ENCODE measurements at regions not wholly inside any gene's neighbourhood (a gene's known extent, or its start where the extent isn't known, plus 50 kb on each side); places are given as distances from the start of the nearest gene placed in this dataset.

DNA sequence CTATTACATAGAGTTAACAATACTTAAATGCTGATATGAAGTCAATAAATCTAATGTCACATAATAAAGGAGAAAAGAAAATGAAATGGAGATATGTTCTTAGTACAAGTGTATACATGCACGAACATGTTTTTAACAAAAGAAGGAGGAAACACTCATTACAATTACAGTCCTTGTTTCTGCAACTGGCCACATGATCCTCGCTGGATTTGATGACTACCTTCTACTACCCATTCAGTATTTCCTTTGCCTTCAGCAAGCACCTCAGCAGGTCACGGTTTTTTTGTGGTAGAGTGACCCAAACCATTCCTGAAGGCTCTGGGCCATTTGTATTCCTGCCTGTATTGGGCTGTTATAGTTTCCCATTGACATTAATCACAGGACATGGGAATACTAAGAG is 172.8 kb upstream of the CXADR start:
- Histone ChIP-seq H3K4me1 (ENCODE audit: control insufficient read depth, insufficient read depth, low read length) (no peaks in the 10 kb centered on the region), H3K4me3 (ENCODE audit: low read depth, low read length) (no peak overlapping the region), H3K27me3 (ENCODE audit: control insufficient read depth, insufficient read depth, low read length) (no peaks in the 10 kb centered on the region), H3K36me3 (ENCODE audit: control insufficient read depth, insufficient read depth, low read length) (no peaks in the 10 kb centered on the region), H3K27ac (ENCODE audit: low read depth, low read length) (no peak overlapping the region), H3K9me3 (ENCODE audit: control insufficient read depth, insufficient read depth, low read depth, low read length) (no peaks in the 10 kb centered on the region), H3K9ac (ENCODE audit: low read length) (no peak overlapping the region)

DNA sequence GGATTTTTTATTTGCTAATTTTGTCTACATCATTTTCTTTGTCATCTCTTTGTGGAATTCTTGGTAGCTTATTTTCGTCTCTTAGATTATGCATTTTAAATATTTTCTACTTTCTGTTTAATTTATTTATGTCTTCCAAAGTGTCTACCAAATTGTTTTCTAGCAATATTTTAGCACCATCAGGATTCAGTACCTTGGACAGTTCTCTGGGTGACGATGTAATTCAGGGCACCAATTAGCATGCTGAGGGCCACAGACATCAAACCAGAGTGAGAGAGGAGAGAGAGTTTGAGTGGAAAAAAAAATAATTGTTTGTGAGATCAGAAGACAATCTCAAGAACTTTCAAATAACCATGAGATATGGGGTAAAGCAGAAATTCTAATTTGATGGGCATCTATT is 169.8 kb upstream of the CXADR start:
- Histone ChIP-seq H3K9ac (ENCODE audit: low read length) (no peak overlapping the region), H3K27me3 (ENCODE audit: control insufficient read depth, insufficient read depth, low read length) (no peaks in the 10 kb centered on the region), H3K36me3 (ENCODE audit: control insufficient read depth, insufficient read depth, low read length) (no peaks in the 10 kb centered on the region), H3K9me3 (ENCODE audit: control insufficient read depth, insufficient read depth, low read depth, low read length) (no peaks in the 10 kb centered on the region), H3K4me1 (ENCODE audit: control insufficient read depth, insufficient read depth, low read length) (no peaks in the 10 kb centered on the region), H3K4me3 (ENCODE audit: low read depth, low read length) (no peak overlapping the region), H3K27ac (ENCODE audit: low read depth, low read length) (no peak overlapping the region)

- no peaks in the 10 kb centered on the region for H3K36me3 ChIP-seq (ENCODE audit: control insufficient read depth, insufficient read depth, low read length)
- no peak overlapping the region for H3K4me3 ChIP-seq (ENCODE audit: low read depth, low read length)
- H3K9ac ChIP-seq (ENCODE audit: low read length), result no peak overlapping the region
- no peak overlapping the region for H3K27ac ChIP-seq (ENCODE audit: low read depth, low read length)
- H3K9me3 ChIP-seq (ENCODE audit: control insufficient read depth, insufficient read depth, low read depth, low read length), result no peaks in the 10 kb centered on the region
- no peaks in the 10 kb centered on the region for H3K4me1 ChIP-seq (ENCODE audit: control insufficient read depth, insufficient read depth, low read length)
- no peaks in the 10 kb centered on the region for H3K27me3 ChIP-seq (ENCODE audit: control insufficient read depth, insufficient read depth, low read length)
Observed at GRCh38 chr21:17348357-17348756, 164.5 kb upstream of the CXADR start.

DNA sequence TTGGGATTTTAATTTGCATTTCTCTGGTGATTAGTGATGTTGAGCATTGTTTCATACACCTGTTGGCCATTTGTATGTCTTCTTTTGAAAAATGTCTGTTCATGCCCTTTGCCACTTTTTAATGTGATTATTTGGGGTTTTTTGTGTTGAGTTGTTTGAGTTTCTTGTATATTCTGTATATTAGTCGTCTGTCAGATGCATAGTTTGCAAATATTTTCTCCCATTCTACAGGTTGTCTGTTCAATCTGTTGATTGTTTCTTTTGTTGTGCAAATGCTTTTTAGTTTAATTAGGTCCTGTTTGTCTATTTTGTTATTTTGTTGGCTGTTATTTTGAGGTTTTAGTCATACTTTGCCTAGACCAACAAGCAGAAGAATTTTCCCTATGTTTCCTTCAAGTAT is 164.0 kb upstream of the CXADR start:
- no peaks in the 10 kb centered on the region for H3K36me3 ChIP-seq (ENCODE audit: control insufficient read depth, insufficient read depth, low read length)
- H3K27ac ChIP-seq (ENCODE audit: low read depth, low read length), result no peak overlapping the region
- H3K4me1 ChIP-seq (ENCODE audit: control insufficient read depth, insufficient read depth, low read length), result no peaks in the 10 kb centered on the region
- no peak overlapping the region for H3K9ac ChIP-seq (ENCODE audit: low read length)
- no peaks in the 10 kb centered on the region for H3K9me3 ChIP-seq (ENCODE audit: control insufficient read depth, insufficient read depth, low read depth, low read length)
- no peak overlapping the region for H3K4me3 ChIP-seq (ENCODE audit: low read depth, low read length)
- H3K27me3 ChIP-seq (ENCODE audit: control insufficient read depth, insufficient read depth, low read length), result no peaks in the 10 kb centered on the region

DNA sequence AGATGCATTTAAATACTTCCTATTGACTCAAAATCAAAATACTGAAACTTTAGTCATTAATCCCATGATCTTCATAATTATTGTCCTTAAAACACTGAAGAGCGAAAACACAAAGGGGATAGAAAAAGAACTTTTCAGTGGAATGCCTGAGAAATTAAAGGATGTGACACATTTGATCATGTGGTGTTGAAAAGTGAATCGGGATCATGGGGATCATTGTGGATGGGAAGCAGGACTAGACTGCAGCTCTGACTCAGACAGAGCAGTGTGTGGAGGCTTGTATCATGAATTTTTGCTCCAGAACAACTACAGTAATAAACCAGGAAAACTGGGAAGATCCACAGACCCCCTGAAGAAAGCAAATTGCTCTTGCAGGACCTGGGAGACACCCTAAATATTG is 161.1 kb upstream of the CXADR start:
- H3K27me3 ChIP-seq (ENCODE audit: control insufficient read depth, insufficient read depth, low read length), result no peaks in the 10 kb centered on the region
- H3K4me3 ChIP-seq (ENCODE audit: low read depth, low read length), result no peak overlapping the region
- no peak overlapping the region for H3K27ac ChIP-seq (ENCODE audit: low read depth, low read length)

DNA sequence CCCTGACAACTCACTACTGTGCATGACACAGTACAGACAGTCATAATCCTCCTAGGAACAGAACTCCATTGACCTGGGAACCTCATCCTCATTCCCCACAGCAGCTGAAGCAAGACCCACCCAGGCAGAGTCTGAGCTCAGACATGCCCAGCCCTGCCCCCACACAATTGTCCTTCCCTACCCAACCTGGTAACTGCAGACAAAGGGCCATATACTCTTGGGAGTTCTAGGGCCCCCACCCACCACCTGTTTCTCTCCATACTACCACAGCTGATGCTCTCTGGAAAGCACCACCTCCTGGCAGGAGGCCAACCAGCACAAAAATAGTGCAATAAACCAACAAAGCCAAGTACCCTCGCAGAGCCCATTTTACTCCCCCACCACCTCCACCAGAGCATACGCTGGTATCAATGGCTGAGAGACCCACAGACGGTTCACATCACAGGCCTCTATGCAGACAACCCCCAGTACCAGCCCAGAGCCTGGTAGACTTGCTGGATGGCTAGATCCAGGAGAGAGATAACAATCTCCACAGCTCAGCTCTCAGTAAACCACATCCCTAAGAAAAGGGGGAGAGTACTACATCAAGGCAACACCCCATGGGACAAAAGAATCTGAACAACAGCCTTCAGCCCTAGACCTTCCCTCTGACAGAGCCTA is 159.7 kb upstream of the CXADR start:
- H3K27me3 ChIP-seq (ENCODE audit: control insufficient read depth, insufficient read depth, low read length), result no peaks in the 10 kb centered on the region
- H3K4me3 ChIP-seq (ENCODE audit: low read depth, low read length), result no peak overlapping the region
- H3K9me3 ChIP-seq (ENCODE audit: control insufficient read depth, insufficient read depth, low read depth, low read length), result no peaks in the 10 kb centered on the region
- H3K27ac ChIP-seq (ENCODE audit: low read depth, low read length), result no peak overlapping the region
- no peaks in the 10 kb centered on the region for H3K36me3 ChIP-seq (ENCODE audit: control insufficient read depth, insufficient read depth, low read length)
- no peak overlapping the region for H3K9ac ChIP-seq (ENCODE audit: low read length)
- no peaks in the 10 kb centered on the region for H3K4me1 ChIP-seq (ENCODE audit: control insufficient read depth, insufficient read depth, low read length)

More for the DNA sequence above, 161.1 kb upstream of the CXADR start:
- no peaks in the 10 kb centered on the region for H3K4me1 ChIP-seq (ENCODE audit: control insufficient read depth, insufficient read depth, low read length)
- H3K9ac ChIP-seq (ENCODE audit: low read length), result no peak overlapping the region
- no peaks in the 10 kb centered on the region for H3K36me3 ChIP-seq (ENCODE audit: control insufficient read depth, insufficient read depth, low read length)
- no peaks in the 10 kb centered on the region for H3K9me3 ChIP-seq (ENCODE audit: control insufficient read depth, insufficient read depth, low read depth, low read length)

DNA sequence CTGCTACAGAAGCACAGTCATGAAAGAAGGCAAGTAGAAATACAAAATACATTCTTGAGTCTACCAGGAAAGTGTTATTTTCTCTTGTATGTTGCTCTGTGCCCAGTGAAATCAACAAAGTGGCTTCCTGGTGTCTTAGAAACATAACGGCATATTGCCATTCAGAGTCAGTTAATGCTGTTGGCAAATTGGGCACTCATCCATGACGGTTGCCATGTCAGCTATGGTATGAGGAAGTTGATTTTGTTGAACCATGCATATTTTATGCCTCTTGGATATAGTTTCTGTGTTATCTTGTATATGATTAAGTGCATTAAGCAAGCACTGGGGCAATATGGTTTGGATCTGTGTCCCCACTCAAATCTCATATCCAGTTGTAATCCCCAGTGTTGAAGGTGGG is 153.1 kb upstream of the CXADR start:
- Histone ChIP-seq H3K36me3 (ENCODE audit: control insufficient read depth, insufficient read depth, low read length) (no peaks in the 10 kb centered on the region), H3K4me1 (ENCODE audit: control insufficient read depth, insufficient read depth, low read length) (no peaks in the 10 kb centered on the region), H3K9me3 (ENCODE audit: control insufficient read depth, insufficient read depth, low read depth, low read length) (no peaks in the 10 kb centered on the region), H3K27me3 (ENCODE audit: control insufficient read depth, insufficient read depth, low read length) (no peaks in the 10 kb centered on the region), H3K4me3 (ENCODE audit: low read depth, low read length) (no peak overlapping the region), H3K9ac (ENCODE audit: low read length) (no peak overlapping the region), H3K27ac (ENCODE audit: low read depth, low read length) (no peak overlapping the region)

GRCh38 chr21:17368748-17369363 is 144.0 kb upstream of the CXADR start:
- Histone ChIP-seq H3K36me3 (ENCODE audit: control insufficient read depth, insufficient read depth, low read length) (no peaks in the 10 kb centered on the region), H3K27me3 (ENCODE audit: control insufficient read depth, insufficient read depth, low read length) (no peaks in the 10 kb centered on the region)

GRCh38 chr21:17370263-17370662 is 142.6 kb upstream of the CXADR start:
- Histone ChIP-seq H3K9ac (ENCODE audit: low read length) (no peak overlapping the region), H3K9me3 (ENCODE audit: control insufficient read depth, insufficient read depth, low read depth, low read length) (no peaks in the 10 kb centered on the region), H3K36me3 (ENCODE audit: control insufficient read depth, insufficient read depth, low read length) (no peaks in the 10 kb centered on the region), H3K4me3 (ENCODE audit: low read depth, low read length) (no peak overlapping the region), H3K27me3 (ENCODE audit: control insufficient read depth, insufficient read depth, low read length) (no peaks in the 10 kb centered on the region), H3K27ac (ENCODE audit: low read depth, low read length) (no peak overlapping the region), H3K4me1 (ENCODE audit: control insufficient read depth, insufficient read depth, low read length) (peaks cover 14% of the 10 kb centered on the region)

More at GRCh38 chr21:17368748-17369363, 144.0 kb upstream of the CXADR start:
- H3K4me1 ChIP-seq (ENCODE audit: control insufficient read depth, insufficient read depth, low read length), result peaks cover 14% of the 10 kb centered on the region
- H3K4me3 ChIP-seq (ENCODE audit: low read depth, low read length), result no peak overlapping the region
- H3K9ac ChIP-seq (ENCODE audit: low read length), result no peak overlapping the region
- H3K9me3 ChIP-seq (ENCODE audit: control insufficient read depth, insufficient read depth, low read depth, low read length), result no peaks in the 10 kb centered on the region
- H3K27ac ChIP-seq (ENCODE audit: low read depth, low read length), result no peak overlapping the region

- Histone ChIP-seq H3K9ac (ENCODE audit: low read length) (no peak overlapping the region), H3K27ac (ENCODE audit: low read depth, low read length) (no peak overlapping the region), H3K27me3 (ENCODE audit: control insufficient read depth, insufficient read depth, low read length) (no peaks in the 10 kb centered on the region), H3K36me3 (ENCODE audit: control insufficient read depth, insufficient read depth, low read length) (no peaks in the 10 kb centered on the region), H3K4me3 (ENCODE audit: low read depth, low read length) (no peak overlapping the region), H3K4me1 (ENCODE audit: control insufficient read depth, insufficient read depth, low read length) (peaks cover 14% of the 10 kb centered on the region), H3K9me3 (ENCODE audit: control insufficient read depth, insufficient read depth, low read depth, low read length) (no peaks in the 10 kb centered on the region)
Observed at GRCh38 chr21:17370916-17371315, 141.9 kb upstream of the CXADR start.

DNA sequence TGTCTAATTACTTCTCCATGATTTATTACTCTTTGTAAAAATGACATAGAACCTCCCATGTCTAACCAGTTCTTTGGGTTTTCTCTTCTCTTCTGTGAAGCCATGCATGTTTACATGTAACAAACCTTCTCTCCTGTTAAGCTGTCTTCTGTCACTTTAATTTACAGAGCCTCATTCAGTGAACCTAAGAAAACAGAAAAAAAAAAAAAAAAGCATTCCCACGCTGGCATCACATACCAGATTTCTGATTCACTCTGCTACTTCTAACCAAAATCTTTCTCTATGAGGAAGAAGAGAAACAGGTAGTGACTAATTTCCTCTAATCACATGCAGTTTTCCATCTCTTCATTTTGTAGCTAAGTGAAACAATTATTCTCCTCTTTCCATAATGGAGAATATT is 141.4 kb upstream of the CXADR start:
- no peaks in the 10 kb centered on the region for H3K9me3 ChIP-seq (ENCODE audit: control insufficient read depth, insufficient read depth, low read depth, low read length)
- H3K36me3 ChIP-seq (ENCODE audit: control insufficient read depth, insufficient read depth, low read length), result no peaks in the 10 kb centered on the region
- H3K27me3 ChIP-seq (ENCODE audit: control insufficient read depth, insufficient read depth, low read length), result no peaks in the 10 kb centered on the region
- H3K9ac ChIP-seq (ENCODE audit: low read length), result no peak overlapping the region
- peaks cover 14% of the 10 kb centered on the region for H3K4me1 ChIP-seq (ENCODE audit: control insufficient read depth, insufficient read depth, low read length)
- H3K27ac ChIP-seq (ENCODE audit: low read depth, low read length), result no peak overlapping the region
- H3K4me3 ChIP-seq (ENCODE audit: low read depth, low read length), result no peak overlapping the region

All from HUES6 (cell line).